Stimulated activated CD8-positive, alpha-beta memory T cell treated with anti-CD3 and anti-CD28 coated beads, Interleukin-2, amount 100 ng/mL, for 1 hour (primary cell): ENCODE measurements at regions not wholly inside any gene's neighbourhood (a gene's known extent, or its start where the extent isn't known, plus 50 kb on each side); places are given as distances from the start of the nearest gene placed in this dataset.

Experiments
- DNase-seq, 2 donors: peaks; one replicate each; pipeline ENCODE4 v3.0.0-alpha.2; 2020; ENCODE audit warnings: low read depth in 2 of 2

DNA sequence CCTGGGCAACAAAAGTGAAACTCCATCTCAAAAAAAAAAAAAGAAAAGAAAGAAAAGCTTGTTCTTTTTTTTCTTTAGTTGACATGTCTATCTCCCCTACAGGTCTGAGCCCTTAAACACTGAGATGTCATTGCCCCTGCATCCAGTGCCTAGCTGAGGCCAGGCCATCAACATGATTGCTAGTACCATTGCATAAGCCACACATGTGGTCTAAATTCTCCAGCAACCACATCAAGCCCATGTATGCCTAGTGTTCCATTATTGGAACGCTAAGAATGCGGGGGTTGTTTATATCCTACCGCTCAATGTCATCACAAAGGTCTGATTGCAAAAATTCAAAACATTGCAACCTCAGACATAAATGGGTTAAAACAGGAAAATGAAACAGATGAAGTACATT lies 62.7 kb downstream of the NPTX2 start:
- no peak for DNase-seq

DNA sequence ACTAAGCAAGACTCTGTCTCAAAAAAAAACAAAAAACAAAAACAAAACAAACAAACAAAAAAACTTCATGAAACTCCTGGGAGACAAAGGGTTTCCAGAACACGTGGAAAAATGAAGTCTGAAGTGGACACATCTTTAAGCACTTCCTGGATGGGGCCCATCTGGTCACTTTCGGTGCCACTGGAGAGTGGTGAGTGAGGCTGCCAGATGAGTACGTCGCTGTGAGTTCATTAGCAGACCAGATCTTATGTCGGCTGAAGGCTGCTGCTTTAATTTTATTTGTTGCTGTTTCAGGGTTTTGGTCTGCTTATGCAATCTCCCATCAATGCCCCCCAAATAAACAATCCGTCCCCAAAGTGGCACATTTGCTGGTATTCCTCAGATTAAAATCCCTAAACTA lies 64.4 kb downstream of the NPTX2 start:
- no peak for DNase-seq

DNA sequence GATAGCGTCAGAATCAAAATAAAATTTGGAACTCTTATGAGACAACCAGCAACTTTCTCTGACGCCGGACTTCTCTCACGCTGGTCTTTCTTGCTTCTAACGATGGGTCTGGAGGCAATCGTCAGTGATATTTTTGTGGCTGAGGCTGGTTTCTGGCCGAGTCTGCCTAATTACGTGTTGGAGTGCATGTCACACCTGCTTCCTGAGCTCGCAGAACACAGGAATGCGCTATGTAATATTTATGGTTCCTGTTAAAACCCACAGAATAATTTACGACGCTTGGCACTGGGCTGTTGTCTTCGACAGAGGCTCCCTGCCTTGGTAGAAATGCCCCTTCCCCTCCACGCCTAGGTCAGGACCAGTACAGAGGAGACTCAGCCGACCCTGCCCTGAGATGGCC lies 64.9 kb downstream of the NPTX2 start:
- no peak for DNase-seq

DNA sequence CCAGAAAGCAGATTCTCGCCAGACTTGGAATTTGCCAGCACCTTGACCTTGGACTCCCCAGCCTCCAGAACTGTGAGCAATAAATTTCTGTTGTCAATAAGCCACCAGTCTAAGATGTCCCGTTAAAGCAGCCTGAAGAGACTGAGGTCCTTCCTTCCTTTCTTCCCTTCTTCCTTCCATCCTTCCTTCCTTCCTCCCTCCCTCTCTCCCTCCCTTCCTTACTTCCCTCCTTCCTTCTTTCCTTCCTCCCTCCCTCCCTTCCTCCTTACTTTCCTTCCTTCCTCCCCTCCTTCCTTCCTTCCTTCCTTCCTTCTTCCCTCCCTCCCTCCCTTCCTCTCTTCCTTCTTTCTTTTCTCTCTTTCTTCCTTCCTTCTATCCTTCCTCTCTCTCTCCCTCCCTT lies 66.4 kb downstream of the NPTX2 start:
- no peak for DNase-seq

DNA sequence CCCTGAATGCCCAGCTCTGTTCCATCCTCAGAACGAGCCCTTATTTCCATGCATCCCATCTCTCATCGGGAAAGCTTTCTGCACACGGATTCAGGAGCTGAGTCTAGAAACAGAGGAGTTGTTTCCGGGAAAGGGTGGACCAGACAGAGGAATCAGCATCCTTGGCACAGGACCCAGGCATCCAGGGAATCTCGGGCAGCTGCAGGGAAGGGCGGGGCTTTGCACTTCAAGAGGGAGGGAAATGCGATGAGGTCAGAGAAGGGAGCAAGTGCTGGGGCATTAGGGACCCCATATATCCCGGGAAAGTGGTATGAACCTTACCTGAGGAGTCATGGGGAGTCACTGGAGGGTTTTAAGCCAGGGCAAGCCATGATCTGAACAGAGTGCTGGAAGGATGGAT lies 68.5 kb downstream of the NPTX2 start:
- DNase-seq, result no peak

DNA sequence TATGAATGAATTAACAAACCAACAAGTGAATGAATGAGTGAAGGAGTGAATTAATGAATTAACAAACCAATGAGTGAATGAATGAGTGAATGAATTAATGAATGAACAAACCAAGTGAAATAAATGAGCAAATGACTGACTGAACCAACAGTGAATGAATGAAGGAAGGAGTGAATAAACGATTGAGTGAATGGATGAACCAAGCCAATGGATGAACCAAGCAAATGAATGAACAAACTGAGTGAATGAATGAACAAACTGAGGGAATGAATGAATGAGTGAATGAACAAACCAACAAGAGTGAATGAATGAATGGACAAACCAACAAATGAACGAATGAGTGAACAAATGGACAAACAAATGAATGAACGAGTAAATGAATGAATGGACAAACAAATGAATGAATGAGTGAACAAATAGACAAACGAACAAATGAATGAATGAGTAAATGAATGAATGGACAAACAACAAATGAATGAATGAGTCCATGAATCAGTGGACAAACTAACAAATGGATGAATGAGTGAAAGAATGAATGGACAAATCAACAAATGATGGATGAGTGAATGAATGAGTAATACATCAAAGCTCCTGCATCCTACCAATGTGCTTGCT lies 69.5 kb downstream of the NPTX2 start:
- no peak for DNase-seq

DNA sequence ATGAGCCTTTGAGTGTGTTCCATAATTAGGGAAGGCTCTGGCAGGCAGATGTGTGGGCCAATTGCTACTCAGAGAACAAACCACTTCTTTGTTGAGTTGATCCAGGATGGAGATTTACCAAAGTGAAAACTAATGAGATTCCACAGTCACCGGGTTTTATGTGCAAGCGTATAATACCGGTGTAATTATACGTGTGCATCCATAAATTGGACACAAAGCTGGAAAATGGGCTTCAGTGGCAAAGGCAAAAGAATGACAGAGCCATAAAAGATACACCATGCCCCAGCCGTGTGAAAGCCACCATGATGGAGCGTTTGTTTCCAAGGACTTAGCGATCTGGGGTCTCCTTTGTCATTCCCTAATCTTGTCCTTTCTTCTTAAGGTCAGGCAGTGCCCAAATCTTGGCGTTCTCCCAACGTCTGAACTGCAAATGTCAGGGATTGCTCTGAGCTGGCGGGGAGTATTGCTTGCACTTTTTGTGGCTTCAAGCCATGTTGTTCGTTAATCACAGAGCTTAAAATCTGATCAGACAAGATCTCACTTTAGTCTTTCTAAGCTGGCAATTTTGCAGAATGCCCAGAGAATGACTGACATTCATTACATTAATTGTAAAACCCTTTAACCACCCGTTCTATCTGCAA lies 70.1 kb downstream of the NPTX2 start:
- DNase-seq, result no peak

DNA sequence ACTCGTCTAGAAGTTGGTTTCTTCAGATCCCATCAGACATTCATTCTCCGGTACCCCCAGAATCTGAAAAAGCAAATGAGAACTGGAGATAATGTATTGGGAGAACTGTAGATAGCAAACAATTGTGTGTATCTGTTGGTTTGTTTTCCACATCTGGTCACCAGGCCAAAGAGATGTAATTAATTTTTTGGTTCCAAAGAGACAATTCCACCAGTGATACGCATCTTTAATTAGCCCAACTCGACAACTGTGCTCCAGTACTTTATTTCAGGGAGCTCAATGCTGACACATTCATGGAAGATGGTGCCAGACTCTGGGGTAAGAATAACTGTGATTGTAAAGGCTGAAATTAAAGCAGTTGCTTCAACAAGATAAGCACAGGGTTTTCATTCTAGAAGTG lies 74.5 kb downstream of the NPTX2 start:
- no peak for DNase-seq

DNA sequence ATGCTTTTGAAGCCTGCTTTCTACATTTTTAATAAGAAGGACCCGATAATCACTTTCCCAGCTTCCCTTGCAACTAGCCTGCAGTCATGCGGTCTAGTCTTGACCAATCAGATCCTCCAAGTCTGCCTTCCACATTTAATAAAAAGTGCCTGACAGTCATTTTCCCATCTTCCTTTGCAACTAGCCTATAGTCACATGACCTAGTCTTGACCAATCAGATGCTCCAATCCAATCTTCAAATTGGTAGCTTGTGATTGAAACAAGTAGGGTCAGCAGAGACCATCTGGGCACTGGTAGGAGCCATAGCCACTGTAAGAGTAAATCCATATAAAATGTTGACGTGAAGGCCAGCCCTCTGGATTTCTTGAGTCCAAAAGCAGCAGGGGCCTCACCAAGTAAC lies 80.0 kb downstream of the NPTX2 start:
- no peak for DNase-seq

DNA sequence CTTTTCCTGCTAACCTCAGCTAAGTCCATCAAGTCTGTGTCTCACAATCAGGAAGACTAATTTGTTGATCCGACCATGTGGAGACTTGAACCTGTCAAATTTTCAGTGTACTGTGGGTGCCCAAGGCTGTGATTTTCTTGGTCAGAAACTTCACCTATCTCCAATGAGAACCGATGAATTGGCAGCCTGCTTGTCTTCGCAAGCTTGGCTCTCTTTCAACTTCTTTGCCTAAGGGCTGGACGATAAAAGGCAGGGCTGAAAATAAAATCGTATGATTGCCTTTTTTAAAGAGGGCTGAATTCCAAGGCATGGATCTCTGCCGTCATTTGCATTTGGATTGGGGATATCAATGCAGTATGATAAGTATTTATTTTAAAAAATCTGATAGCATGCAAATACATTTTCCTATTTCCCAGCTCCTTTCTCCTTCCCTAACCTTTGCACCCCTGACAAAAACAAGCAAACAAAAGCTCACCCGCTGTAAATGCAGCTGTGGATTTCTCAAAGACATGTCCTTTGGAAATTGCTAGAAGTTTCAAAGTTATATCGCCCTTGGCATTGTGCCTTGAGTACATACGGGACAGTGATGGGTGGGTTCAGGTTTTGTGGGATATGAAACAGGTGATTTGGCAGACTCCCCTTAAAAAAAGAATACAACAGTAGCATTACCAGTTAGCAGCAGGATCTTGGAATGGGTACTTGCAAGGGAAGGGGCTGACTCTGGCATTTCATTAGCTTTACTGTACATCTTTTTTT lies 80.6 kb downstream of the NPTX2 start:
- DNase-seq, result no peak

DNA sequence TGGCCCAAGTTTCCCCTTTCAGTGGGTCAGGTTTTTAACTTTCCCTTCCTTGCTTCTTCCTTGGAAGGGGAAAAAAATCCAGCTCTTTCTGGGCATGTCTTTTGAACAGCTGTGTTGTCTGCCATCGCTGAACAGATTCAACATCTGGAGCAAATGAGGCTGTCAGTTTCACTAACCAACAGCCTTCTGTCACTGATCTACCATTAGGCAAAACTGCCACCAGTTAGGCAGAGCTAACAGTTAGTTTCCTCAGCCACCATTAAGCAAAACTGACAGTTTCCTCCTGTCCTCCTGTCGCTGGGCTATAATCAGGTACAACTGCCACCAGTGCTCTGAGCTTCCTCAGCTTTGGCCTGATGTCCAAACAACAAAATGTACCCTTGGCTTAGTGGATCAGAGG lies 81.9 kb downstream of the NPTX2 start:
- DNase-seq, result no peak

DNA sequence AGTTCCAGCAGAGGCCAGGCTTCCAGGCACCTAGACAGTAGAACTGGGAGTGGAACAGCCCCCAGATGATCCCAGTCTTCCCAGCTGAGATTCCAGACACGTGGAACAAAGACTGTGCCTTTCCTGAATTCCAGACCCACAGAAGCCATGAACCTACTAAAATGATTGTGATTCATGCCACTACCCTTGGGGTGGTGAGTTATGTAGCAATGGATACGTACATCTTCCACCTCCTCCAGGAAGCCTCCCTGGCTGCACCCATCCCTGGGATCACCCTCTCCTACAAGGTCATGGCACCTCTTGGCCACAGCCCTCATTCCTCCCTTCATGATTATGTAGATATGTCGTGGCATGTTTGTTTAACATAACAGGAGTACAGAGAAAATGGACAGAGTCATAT lies 83.4 kb downstream of the NPTX2 start:
- no peak for DNase-seq

DNA sequence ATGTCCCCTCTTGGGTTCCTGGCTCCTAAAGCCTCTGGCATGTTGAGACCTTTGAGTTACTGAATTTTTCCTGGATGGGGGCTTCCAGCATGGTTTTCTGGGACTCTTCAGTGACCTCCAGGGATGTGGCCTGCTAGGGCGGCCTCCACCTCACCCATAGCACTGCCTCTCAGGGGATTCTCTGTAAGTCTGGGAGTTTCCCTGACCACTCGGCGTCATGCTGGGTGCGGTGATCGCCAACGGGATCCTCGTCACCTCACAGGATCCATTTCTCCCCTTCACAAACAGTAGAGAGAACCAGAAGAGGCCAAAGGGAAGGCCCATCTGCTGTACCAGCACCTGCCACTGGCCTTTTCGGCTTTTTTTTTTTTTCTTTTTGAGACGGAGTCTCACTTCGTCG lies 84.3 kb downstream of the NPTX2 start:
- no peak for DNase-seq

DNA sequence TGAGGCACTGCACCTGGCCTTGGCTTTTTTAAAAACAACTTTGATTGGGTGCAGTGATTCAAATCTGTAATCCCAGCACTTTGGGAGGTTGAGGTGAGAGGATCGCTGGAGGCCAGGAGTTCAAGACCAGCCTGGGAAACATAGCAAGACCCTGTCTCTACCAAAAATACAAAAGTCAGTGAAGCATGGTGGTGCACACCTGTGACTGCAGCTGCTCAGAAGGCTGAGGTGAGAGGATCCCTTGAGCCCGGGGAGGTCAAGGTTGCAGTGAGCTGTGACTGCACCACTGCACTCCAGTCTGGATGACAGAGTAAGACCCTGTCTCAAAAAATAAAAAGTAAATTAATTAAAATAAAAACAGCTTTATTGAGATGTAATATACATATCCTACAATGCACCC lies 84.9 kb downstream of the NPTX2 start:
- no peak for DNase-seq

DNA sequence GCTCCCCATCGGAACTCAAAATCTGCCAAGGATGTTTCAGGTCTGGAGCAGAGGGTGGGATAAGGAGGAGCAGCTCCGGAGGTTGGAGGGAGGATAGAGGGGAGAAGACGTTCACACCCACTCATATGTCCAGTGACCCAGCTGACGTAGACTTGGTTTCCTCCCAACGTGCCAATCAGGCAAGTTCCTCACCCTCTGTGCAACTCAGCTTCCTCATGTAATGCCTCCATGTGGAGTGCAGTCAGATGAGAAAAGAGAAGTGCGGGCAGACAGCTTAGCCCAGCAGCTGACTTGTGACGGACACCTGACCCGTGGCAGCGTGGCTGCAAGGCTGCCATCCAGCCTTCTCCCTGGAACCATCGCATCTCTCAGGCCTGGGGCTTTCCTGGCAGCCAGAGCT lies 86.8 kb downstream of the NPTX2 start:
- no peak for DNase-seq

DNA sequence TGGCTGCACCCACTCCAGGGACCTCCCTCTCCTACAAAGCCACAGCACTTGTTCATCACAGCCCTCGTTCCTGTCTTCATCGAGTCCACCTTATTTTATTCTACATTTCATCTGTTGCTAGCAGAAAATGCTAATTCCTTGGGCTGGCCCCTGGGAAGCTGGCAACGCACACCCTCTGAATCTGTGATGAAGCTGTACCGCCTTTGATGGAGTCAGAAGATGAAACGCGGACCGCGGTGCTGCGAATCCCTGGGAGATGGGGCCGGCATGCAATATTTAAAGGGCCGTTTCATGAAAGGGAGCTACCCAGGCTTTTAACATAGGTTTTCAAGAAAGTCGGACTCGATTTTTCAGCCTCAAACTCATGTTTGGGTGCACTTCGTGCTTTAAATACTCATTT lies 88.5 kb downstream of the NPTX2 start:
- no peak for DNase-seq

DNA sequence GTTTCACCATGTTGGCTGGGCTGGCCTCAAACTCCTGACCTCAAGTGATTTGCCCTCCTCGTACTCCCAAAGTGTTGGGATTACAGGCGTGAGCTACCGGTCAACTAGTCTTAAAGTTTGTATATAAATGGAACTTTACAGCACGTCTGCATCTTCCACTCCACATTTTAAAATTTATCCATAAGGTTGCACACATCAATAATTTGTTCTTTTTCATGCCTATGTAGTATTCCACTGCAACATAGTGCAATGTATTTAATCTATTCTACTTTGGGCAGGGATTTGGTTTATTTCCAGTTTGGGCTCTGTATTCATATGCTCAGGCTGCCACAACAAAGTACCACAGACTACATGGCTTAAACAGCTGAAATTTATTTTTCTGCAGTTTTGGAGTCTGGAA lies 90.0 kb downstream of the NPTX2 start:
- no peak for DNase-seq

DNA sequence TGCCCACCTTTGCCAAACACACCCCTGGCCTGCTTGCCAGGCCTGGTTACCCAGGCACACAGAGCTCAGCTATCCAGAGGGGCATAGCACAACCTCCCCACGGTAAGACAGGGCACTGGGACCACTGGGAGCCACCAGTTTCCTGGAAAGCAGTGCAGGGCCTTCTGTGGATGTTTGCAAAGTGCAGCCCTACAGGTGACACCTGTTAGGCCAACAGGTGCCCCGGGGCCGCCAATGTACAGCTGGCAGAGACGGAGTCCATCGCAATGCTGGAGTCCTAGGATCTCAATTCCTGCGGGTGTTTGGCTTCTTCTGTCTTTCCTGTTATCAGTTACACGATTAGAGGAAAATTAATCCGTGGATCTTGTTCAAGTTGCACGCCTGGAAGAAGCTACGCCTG lies 94.9 kb downstream of the NPTX2 start:
- no peak for DNase-seq

DNA sequence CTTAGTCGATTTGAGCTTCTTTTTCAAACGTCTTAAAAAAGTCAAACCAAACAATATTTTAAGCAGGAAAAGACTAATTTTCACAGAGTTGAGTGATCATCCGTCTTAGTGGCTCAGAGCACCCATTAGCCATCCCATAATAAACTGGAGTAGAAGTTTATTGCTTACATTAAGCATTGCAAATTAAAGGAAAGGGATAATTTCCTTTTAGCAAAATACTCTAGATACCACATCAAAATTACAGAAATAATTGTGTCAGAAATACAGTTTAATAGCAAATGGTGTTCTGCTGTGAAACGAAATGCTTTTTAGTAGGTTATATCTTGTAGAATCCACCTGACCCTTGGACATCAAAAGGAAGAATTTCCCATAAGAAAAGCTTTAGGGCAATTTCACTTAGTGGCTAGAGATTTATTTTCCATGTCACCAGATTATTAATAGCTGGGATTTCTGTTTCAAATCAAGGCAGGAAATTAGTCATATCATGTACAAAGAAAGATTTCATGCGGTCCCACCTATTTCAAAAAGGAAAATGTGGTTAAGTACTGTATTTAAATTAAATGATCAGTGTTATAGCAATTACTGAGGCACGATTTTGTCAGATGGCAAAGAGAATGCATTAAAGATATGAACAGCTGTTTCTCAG lies 96.2 kb downstream of the NPTX2 start:
- DNase-seq, result no peak

DNA sequence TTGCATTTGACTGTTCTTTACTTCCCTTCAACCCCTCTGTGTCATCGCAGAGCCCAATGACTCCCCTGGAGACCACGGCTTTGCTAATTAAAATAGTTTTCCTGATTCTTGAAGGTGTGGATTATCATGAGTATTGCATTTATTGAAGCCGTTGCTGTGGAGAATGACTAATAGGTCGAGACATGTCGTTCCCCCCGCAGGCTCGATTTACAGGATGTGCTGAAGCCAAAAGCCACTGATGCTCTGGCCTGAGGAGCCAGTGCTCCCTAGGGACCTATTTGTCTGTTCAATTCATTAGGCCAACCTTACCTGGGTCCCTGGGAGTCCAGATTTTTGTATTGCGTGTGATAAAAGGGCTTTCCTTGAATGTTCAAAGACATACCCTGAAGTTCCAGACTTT lies 102.3 kb downstream of the NPTX2 start:
- no peak for DNase-seq

DNA sequence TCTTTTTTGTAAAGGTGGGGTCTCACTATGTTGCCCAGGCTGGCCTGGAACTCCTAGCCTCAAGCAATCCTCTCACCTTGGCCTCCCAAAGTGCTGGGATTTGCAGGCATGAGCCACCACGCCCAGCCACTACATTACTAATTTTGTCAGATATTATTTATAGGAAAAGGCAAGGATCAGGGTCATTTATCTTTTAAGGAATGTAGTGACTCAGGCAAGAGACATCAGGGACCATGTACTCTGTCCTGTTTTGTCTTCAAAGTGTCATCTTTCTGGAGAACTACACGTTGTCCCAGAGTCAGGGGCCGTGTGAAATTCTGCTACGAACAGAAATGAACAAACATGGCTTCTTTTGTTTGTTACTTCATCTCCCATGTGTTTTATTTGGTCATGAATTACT lies 105.3 kb downstream of the NPTX2 start:
- DNase-seq, result no peak

DNA sequence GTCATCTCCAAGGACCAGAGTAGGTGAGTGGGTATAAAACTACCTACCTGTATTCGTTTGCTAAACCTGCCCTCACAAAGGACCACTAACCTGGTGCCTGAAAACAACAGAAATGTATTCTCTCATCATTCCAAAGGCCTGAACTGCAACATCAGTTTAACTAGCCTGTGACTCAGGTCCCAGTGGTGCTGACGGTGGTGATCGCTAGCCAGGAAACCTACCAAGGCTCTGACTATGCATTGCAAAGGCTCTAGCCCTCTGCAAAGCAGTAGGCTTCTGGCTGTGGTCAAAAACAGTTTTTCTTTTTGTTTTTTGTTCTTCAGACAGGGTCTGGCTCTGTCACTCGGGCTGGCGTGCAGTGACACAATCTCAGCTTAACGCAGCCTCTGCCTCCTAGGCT lies 107.5 kb downstream of the NPTX2 start:
- DNase-seq, result no peak

DNA sequence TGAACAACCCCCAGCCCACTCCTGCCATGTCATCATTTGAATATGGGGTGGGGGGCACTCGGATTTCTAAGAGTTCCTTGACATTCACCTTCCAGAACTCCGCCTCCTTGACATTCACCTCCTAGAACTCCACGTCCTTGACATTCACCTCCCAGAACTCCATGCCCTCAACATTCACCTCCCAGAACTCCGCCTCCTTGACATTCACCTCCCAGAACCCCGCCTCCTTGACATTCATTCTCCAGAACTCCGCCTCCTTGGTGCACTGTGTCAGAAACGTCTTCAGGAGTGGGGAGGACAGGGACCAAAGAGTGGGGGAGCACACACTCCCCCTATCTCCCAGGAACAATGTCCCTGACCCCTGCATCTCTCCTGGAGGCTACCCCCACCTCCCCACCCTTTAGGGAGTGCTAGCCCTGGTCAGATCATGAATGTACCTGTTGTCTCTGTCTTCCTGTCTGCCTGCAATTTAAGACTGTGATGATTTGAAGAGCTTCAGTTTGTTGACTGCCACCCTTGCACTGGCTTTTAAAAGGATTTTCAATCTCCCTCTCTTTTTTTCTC lies 110.1 kb downstream of the NPTX2 start:
- DNase-seq, result no peak
